Smooth muscle cell (in vitro differentiated cells): ENCODE measurements at regions not wholly inside any gene's neighbourhood (a gene's known extent, or its start where the extent isn't known, plus 50 kb on each side); places are given as distances from the start of the nearest gene placed in this dataset.
"Not testable (repeated sequence)": the region's sequence is repeated elsewhere in the genome, so short reads cannot be mapped to it uniquely, and the experiment has no call there.

Experiments used
- DNase-seq: peaks from one replicate; lab custom pipeline; 2025; ENCODE audit not compliant: unreplicated experiment; lab: John Stamatoyannopoulos, UW
- H2AFZ ChIP-seq: fragments of 200-600 bp; sonication (generic); 2 replicates; pipeline ENCODE4 v1.6.0; 2016; ENCODE audit warnings: antibody characterized with exemption, low read depth, mild to moderate bottlenecking
- H3F3A ChIP-seq: fragments of 200-600 bp; sonication (generic); 2 replicates; pipeline ENCODE4 v1.6.0; 2017; ENCODE audit warnings: antibody characterized with exemption, low read depth
- H3K27ac ChIP-seq: fragments of 200-600 bp; sonication (generic); 2 replicates; pipeline ENCODE4 v1.5.1; 2016; ENCODE audit warnings: low read depth, mild to moderate bottlenecking
- H3K27me3 ChIP-seq: fragments of 200-600 bp; sonication (generic); 2 replicates; pipeline ENCODE4 v1.6.1; 2016; ENCODE audit warnings: low read depth, mild to moderate bottlenecking
- H3K36me3 ChIP-seq: fragments of 200-600 bp; sonication (generic); 2 replicates; pipeline ENCODE4 v1.5.1; 2016; ENCODE audit warnings: low read depth
- H3K4me1 ChIP-seq: fragments of 200-600 bp; sonication (generic); 2 replicates; pipeline ENCODE4 v1.5.1; 2016; ENCODE audit warnings: low read depth
- H3K4me2 ChIP-seq: fragments of 200-600 bp; sonication (generic); 2 replicates; pipeline ENCODE4 v1.6.0; 2016; ENCODE audit warnings: mild to moderate bottlenecking
- H3K4me3 ChIP-seq: fragments of 200-600 bp; sonication (generic); 2 replicates; pipeline ENCODE4 v1.5.1; 2016; ENCODE audit warnings: mild to moderate bottlenecking
- H3K79me2 ChIP-seq: fragments of 200-600 bp; sonication (generic); 2 replicates; pipeline ENCODE4 v1.6.0; 2016; ENCODE audit warnings: low read depth, mild to moderate bottlenecking
- H3K9ac ChIP-seq: fragments of 200-600 bp; sonication (generic); 2 replicates; pipeline ENCODE4 v1.6.0; 2016; ENCODE audit warnings: low read depth
- H3K9me3 ChIP-seq: fragments of 200-600 bp; sonication (generic); replicated peaks from 2 replicates; pipeline ENCODE4 v1.5.1; 2016; ENCODE audit warnings: low read depth
- H4K20me1 ChIP-seq: fragments of 200-600 bp; sonication (generic); 2 replicates; pipeline ENCODE4 v1.6.0; 2016; ENCODE audit warnings: low read depth
- WGBS: methylation state at CpG from one replicate; pipeline ENCODE4 v1.1.7; 2016; ENCODE audit warnings: low lambda C conversion rate; 5-methylcytosine and 5-hydroxymethylcytosine counted together

DNA sequence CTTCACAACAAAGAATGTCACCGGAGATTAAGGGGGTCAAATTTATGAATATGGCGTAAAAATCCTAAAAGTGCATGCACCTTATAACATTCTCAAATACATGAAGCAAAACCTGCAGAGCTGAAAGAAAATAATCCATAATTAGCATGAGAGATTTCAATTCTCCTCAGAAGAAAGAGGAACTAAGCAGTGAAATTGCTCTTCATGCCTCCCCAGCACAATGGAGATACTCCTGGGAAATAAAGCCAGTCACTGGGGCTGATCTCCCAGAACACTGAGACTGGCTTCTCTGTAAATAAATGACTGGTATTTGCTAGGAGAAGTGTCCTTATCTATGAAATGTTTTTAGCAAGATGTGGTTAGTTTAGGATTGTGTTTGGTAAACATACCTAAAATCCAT is 68.1 kb downstream of the GOLGA6L6 start:
- H3K27me3 ChIP-seq: not testable (repeated sequence)

DNA sequence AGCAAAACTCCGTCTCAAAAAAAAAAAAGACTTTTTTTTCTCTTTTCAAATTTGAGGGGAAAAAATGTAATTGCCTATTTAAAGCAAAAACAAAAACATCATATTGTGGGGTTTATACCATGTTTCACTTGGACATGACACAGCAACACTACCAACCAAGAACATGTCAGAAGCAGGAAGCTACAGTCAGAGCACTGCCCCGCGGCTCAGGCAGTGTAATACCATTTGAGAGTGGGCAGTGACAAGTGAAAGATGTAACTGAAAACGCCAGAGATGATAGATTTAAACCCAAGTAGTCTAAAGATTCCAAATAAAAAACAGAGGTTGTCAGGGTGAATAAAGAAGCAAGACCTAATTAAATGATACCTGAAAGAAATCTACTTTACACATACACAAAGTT is 68.6 kb downstream of the GOLGA6L6 start:
- H3F3A ChIP-seq, H3K4me2 ChIP-seq, H3K27ac ChIP-seq, DNase-seq, H3K9ac ChIP-seq, H3K79me2 ChIP-seq, H3K4me1 ChIP-seq, H3K27me3 ChIP-seq, H3K4me3 ChIP-seq, H3K9me3 ChIP-seq, H2AFZ ChIP-seq, H3K36me3 ChIP-seq, H4K20me1 ChIP-seq: not testable (repeated sequence)
- 52% methylated on average over 4 of the region's 4 CpGs for WGBS

More for the DNA sequence above, 68.1 kb downstream of the GOLGA6L6 start:
- not testable (repeated sequence) for DNase-seq, H3F3A ChIP-seq, H2AFZ ChIP-seq, H3K9ac ChIP-seq, H3K9me3 ChIP-seq, H3K4me1 ChIP-seq, H4K20me1 ChIP-seq, H3K4me2 ChIP-seq, H3K79me2 ChIP-seq, H3K36me3 ChIP-seq, H3K4me3 ChIP-seq, H3K27ac ChIP-seq
- no CpG with 5 or more reads among the region's 2 CpGs for WGBS

DNA sequence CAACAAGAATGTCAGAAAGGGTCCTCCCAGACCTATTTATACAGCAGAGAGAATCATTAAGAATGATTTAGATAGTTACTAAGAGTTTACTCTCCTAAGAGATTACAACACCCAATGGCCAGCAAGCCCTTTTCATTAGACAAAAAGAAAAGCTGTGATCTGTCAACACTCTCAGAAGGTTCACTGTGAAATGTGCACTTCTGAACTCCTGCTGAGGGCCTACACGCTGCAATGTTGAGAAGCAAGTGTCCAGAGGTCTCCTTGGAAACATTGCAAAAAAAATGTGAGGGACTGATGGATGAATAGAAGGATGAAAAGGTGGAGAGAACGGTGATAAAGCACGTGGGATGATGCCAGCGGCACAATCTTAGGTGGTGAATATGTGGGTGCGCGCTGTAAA is 70.8 kb downstream of the GOLGA6L6 start:
- H2AFZ ChIP-seq, H4K20me1 ChIP-seq, H3K36me3 ChIP-seq, H3K4me1 ChIP-seq, H3K4me2 ChIP-seq, H3K4me3 ChIP-seq, H3K9ac ChIP-seq, H3F3A ChIP-seq, H3K27ac ChIP-seq, H3K27me3 ChIP-seq, DNase-seq, H3K9me3 ChIP-seq, H3K79me2 ChIP-seq: not testable (repeated sequence)
- 71% methylated on average over 2 of the region's 6 CpGs for WGBS

DNA sequence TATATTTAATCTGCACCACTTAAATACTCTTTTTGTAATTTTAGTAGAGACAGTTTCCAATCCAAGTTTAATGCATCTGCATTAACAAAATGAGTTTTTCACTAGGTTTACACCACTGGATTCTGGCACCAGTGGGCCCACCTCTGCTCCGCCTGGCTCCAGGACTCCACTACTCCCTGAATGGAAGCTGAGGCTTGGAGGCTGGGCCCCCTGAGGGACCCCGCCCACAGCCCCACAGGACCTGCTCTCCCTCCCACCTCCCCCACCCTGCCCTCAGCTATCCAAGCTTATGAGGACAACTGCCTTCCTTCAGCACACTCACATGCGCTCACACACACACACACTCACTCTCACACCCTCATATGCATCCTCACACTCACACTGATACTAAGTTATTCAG is 100.5 kb downstream of the GOLGA6L6 start:
- H3K4me2 ChIP-seq, H3K36me3 ChIP-seq, H2AFZ ChIP-seq, H3K4me3 ChIP-seq, H3K79me2 ChIP-seq, H3K9me3 ChIP-seq, H3F3A ChIP-seq, H3K4me1 ChIP-seq, H3K27me3 ChIP-seq, H4K20me1 ChIP-seq, H3K9ac ChIP-seq, H3K27ac ChIP-seq, DNase-seq: not testable (repeated sequence)
- 62% methylated on average over 2 of the region's 3 CpGs for WGBS

DNA sequence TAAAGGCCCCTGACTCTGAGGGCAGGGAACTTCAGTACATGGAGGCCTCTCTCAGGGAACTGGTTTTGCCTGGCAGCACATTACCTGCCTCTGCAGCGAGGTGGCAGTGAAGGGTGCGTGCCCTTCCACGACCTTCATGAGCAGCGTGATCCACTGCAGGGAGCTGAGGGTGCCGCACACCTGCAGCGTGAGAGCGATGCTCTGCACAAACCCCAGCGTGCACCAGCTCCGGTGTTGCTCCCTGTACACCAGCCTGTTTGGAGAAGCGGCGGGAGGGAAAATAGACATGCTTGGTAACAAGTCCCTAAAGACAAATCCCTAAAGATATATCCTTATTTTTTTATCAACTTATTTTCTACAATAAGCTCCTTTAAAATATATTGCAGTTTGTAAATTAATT is 101.2 kb downstream of the GOLGA6L6 start:
- H3K79me2 ChIP-seq, H3K4me2 ChIP-seq, H3K36me3 ChIP-seq, H3K4me3 ChIP-seq, DNase-seq, H3F3A ChIP-seq, H3K9ac ChIP-seq, H3K9me3 ChIP-seq, H2AFZ ChIP-seq, H3K27me3 ChIP-seq, H3K27ac ChIP-seq, H4K20me1 ChIP-seq, H3K4me1 ChIP-seq: not testable (repeated sequence)
- 83% methylated on average over 10 of the region's 11 CpGs for WGBS

DNA sequence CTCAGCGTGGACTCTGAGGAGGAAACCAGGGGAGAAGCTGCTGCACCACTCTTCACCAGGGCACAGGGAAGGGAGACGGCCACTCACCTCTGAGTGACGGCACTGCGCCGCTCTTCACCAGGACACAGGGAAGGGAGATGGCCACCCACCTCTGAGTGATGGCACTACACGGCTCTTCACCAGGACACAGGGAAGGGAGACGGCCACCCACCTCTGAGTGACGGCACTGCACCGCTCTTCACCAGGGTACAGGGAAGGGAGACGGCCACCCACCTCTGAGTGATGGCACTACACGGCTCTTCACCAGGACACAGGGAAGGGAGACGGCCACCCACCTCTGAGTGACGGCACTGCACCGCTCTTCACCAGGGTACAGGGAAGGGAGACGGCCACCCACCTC is 102.5 kb downstream of the GOLGA6L6 start:
- not testable (repeated sequence) for DNase-seq, H3K4me1 ChIP-seq, H3K27ac ChIP-seq, H3K79me2 ChIP-seq, H3K9me3 ChIP-seq, H3K9ac ChIP-seq, H3K4me2 ChIP-seq, H3K27me3 ChIP-seq, H3K36me3 ChIP-seq, H3K4me3 ChIP-seq, H2AFZ ChIP-seq, H4K20me1 ChIP-seq, H3F3A ChIP-seq
- WGBS: 90% methylated on average over 14 of the region's 15 CpGs

DNA sequence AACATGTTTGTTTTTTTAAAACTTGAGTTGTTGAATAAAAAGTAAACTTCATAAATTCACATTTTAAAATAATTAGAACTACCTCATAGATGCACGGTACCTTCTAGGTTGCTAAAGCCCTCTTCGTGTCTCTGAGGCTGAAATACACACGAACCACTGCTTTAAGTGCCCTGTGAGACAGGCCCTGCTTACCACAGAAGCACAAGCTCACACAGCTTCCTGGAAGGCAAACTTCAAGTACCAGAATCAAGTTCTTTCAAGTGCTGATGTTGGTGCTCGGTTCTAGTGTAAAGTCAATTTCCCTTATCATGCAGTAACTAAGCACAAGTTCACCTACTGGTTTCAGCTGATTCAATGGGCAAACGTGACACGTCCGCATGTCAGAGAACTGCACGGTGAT is 103.3 kb downstream of the GOLGA6L6 start:
- not testable (repeated sequence) for H3K36me3 ChIP-seq, H2AFZ ChIP-seq, DNase-seq, H3K27ac ChIP-seq, H3K79me2 ChIP-seq, H3K9me3 ChIP-seq, H3K27me3 ChIP-seq, H3K4me1 ChIP-seq, H3F3A ChIP-seq, H3K4me2 ChIP-seq, H3K9ac ChIP-seq, H3K4me3 ChIP-seq, H4K20me1 ChIP-seq
- WGBS: 72% methylated on average over 5 of the region's 8 CpGs

DNA sequence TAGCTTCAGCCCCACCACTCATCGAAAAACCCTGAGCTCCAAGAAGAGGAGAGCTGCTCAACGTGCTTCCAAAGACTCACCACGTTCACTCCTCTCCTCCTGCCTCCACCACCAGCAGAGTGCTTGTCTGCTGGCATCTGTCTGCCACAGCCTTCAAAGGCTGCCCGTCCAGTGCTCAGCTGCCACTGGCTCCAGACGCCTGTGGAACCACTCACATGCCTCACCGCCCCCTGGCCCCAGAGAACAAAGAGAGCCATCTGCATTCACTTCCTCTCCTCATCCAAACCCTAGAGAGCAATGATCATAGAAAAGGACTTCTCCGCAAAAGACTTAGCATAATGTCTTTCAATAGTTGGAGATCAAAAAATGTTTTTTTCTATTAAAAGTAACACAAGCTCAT is 108.1 kb downstream of the GOLGA6L6 start:
- H3K27me3 ChIP-seq, H2AFZ ChIP-seq, DNase-seq, H3K4me3 ChIP-seq, H3K9ac ChIP-seq, H3K4me2 ChIP-seq, H3K36me3 ChIP-seq, H3F3A ChIP-seq, H3K4me1 ChIP-seq, H4K20me1 ChIP-seq, H3K79me2 ChIP-seq, H3K27ac ChIP-seq, H3K9me3 ChIP-seq: not testable (repeated sequence)
- no CpG with 5 or more reads among the region's 7 CpGs for WGBS

DNA sequence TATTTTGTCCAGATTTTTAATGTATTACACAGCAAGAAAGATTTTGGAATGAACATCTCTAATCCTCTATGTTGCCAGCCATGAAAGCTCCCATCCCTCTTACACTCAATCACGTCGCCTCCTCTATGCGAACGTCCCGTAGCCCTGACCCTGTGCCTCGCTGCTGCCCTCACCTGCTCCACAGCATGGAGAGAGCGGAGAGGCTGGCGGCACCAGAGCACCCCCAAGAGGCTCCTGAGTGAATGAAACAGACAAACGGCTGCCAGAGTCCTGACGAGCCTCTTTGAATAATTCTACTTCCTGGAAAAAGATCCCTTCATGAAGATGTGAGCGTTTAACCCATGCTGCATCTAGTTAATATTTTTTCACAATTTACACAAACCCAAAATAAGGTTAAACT is 111.1 kb downstream of the GOLGA6L6 start:
- not testable (repeated sequence) for H3K9ac ChIP-seq, H3K4me3 ChIP-seq, H3K36me3 ChIP-seq, H3K4me2 ChIP-seq, H3F3A ChIP-seq, DNase-seq, H2AFZ ChIP-seq, H3K27ac ChIP-seq, H3K9me3 ChIP-seq, H4K20me1 ChIP-seq, H3K27me3 ChIP-seq, H3K79me2 ChIP-seq, H3K4me1 ChIP-seq
- WGBS: no CpG with 5 or more reads among the region's 11 CpGs
